ENCODE measurements at regions not wholly inside any gene's neighbourhood (a gene's known extent, or its start where the extent isn't known, plus 50 kb on each side); places are given as distances from the start of the nearest gene placed in this dataset.

DNA sequence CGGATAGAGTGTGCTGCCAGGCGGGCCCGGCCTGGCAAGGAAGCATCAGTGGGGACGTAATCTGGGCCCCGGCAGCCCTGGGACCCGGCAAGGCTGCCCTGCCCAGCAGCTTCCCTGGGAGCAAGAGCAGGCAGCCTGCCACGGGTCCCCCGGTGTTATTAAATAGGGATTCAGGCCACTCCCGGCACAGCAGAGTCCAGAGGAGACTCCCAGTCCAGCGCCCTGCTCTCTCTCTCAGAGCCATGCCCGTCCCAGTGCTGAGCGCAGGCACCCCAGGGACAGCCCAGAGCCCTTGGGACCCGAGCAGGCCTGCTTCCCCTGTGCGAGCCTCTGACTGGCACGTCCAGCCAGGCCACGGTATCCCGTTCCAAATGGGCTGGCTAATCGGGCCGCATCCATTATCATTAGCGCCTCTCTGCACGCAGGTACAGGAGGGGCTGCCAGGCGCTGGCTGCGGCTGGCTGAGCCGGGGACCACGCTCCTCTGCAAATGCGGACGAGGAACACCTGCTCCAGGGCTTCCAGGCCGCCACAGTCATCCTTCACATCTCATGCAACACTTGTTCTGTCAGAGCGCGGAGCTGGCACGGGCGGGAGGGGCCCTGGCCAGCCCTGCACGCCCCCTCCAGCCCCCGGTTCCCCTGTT lies 344.2 kb upstream of the MKI67 start:
- DNase-seq: no peak

GRCh38 chr10:128471151-128471550 lies 344.9 kb upstream of the MKI67 start:
- no peak for DNase-seq

- DNase-seq: no peak
Observed at GRCh38 chr10:128472196-128472595, 346.0 kb upstream of the MKI67 start.

- DNase-seq: no peak
Observed at GRCh38 chr10:128473396-128473795, 347.2 kb upstream of the MKI67 start.

DNA sequence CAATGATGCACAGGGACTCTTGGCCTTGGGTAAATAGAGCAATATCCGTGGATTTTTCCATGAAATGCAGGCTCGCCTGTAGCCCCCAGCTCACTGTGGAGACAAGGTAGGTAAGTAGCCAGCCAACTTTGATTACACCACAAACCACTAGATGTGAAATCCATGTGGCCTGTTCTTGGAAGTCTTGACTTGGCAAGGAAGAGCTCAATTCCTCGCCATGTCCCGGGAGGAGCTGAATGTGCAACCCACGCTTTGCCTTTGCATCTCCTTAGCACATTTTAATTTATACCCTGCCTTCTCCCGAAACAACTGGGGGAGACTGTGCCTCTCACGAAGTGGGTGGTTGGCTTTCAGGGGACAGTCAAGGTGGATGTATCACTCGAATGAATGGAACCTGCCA lies 347.7 kb upstream of the MKI67 start:
- DNase-seq: no peak

- DNase-seq: no peak
Observed at GRCh38 chr10:128474571-128474970, 348.3 kb upstream of the MKI67 start.

GRCh38 chr10:128475686-128476367 lies 349.6 kb upstream of the MKI67 start:
- DNase-seq: no peak

GRCh38 chr10:128476368-128476725 lies 350.1 kb upstream of the MKI67 start:
- no peak for DNase-seq

- DNase-seq: no peak
Observed at GRCh38 chr10:128476845-128477244, 350.6 kb upstream of the MKI67 start.

DNA sequence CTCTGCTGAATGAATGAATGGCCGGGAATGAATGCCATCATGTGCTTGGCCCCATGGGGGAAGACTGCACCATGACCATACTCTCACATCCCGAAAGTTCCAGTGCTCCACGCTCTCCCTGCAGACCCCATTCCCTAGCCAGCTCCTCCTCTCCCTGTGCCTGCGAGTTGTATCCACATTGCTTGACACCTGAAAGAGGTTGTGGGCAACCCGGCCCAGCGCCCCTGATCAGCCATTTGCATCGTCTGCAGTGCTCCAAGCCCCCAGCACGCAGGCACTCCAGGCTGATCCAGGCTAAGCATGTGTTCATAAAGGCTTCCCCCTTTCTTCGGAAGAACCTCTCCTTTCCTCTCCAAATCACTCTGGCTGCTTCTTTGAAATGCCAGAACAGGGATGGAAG lies 354.4 kb upstream of the MKI67 start:
- no peak for DNase-seq

DNA sequence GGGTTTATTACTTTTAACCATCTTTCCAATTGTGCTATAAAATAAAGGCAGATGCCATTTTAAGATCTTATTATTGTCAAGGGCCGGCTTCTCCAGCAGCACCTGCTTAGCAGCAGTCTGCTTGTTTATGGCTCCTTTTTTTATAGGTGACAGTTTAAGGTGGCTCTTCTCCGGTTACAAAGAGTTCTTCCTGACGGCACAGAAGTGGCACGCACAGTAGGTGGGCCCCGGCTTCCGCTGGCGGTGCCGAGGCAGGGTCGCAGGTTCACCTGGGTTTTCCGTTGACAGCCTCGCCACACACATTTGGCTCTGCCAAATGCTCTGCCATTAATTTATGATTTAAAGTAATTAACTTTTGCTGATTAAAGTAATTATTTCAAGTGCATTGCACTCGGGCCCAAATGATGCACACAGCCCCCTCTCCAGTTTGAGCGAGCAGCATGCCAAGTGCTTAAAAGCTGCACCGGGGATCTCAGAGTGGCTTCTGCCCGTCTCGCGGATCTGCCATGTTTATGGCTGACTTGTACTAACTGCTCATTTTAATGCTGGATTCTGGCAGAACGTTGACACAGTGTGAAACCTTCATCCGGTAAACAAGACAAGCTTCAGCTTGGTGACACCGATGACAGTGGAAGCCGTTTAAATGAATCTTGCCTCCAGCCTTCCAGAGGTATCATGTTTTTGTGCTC lies 355.1 kb upstream of the MKI67 start:
- DNase-seq: no peak

DNA sequence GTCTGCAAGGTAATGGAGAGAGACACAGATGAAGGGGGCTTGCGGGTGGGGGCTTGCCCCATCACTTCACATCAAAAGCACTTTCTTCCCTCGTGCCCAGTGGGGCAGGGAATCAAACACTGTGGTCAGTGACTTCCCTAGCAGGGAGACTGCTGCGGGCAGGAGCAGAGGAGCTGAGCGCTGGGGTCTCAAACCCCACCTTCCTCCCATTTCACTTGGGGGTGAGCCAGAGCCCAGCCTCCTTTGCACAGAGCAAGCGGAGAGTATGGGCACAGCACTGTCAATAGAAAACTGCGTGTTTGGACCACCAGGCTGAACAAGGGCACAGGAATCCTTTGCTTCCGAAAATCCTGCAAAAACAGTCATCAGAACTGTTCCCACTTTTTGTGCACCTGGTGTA lies 355.8 kb upstream of the MKI67 start:
- no peak for DNase-seq

GRCh38 chr10:128483216-128483615 lies 357.0 kb upstream of the MKI67 start:
- DNase-seq: no peak

GRCh38 chr10:128484041-128484440 lies 357.8 kb upstream of the MKI67 start:
- DNase-seq: no peak

- no peak for DNase-seq
Observed at GRCh38 chr10:128485701-128486235, 359.5 kb upstream of the MKI67 start.

GRCh38 chr10:128487517-128487916 lies 361.3 kb upstream of the MKI67 start:
- no peak for DNase-seq

DNA sequence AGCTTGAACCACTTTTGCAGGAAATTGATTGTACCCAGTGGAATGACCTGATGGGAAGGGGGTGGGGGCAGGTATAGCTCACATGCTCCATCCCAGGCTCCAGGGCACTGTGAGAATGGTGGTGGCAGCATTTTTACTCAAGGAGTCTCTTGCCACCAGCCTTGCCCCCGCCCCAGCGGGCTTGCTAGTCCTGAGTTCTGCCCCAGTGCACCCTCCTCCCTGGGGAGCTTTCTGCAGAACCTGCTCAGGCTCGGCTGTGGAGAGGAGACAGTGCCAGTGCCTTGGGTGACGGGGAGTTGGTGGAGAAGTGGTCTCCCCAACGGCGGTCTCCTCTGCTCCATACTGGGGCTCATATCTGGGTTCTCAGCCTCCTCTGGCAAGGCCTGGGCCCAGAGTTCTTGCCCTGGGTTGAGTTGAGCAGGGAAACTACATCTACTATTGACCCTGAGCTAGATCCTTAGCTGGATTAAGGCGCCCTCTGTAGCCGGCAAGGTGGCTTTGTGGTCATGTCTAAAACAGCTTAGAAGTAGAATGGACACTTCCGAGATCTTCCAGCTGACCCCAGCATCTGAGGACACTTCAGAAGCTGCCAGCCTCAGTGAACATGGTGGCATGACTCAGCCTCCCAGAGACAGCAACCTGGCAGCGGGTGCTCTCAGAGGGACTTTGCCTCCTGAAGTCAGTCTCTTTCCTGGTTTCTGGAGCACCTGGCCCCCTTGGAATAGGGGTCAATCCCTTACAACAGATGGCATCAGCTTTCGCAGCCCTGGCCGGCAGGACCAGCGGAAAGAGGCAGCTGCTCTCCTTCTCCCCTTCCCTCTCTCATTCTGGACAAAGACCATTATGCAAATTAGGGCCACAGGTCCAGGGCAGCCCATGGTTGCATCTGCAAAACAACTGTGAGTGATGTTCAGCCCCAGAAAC lies 363.4 kb upstream of the MKI67 start:
- DNase-seq: no peak

DNA sequence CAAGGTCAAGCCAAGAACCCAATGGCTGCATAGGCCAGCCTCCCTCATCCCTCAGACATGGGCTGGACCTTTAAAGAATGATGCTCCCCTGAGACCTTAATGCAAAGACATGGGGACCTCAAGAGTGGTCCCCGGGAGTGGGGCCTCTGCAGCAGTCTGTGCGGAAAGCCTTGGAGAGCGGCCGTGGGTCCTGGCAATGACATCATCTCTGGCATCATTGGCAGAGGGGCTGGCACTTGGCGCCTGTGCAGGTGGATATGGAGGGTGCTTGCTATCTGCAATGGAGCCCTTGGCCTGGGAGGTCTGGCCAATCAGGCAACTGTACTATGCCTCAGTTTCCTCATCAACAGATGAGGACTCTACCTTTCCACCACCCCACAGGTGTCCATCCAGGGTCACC lies 365.5 kb upstream of the MKI67 start:
- DNase-seq: no peak

DNA sequence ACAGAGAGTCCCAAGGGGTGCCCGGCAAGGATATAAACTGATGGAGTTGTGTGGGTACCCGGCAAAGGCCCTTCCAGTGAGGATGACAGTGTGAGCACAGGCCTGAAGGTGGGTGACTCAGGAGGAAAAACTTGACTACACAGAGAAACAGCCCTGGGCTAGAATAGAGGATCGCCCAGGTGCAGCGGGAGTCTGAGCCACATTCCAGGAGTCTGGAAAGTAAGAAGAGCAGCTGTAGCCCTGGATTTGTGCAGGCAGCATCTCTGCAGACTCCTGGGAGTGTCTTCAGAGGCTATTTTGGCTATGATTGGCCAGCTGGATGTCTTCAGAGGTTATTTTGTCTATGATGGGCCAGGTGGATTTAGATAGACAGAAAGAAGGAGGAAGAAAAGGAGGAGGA lies 367.6 kb upstream of the MKI67 start:
- no peak for DNase-seq

DNA sequence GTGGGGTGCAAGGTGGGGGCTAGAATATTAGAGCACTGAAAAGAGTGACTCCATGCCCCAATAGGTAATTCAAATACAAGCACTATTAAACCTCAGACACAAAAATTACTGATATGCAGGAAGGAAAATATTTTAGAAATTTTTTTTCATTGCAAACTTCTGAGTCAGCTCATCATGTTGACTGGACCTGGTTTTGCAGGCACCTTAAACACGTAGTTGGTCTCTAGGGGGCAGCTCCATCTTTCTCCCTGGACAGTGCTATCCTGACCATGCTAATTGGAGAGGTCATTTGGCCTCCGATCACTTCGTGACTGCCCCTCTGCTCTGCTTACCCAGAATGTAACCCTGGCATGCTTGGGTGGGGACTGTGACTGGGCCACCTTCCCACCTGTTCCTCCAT lies 368.4 kb upstream of the MKI67 start:
- DNase-seq: no peak

GRCh38 chr10:128497660-128498377 lies 371.6 kb upstream of the MKI67 start:
- DNase-seq: no peak

DNA sequence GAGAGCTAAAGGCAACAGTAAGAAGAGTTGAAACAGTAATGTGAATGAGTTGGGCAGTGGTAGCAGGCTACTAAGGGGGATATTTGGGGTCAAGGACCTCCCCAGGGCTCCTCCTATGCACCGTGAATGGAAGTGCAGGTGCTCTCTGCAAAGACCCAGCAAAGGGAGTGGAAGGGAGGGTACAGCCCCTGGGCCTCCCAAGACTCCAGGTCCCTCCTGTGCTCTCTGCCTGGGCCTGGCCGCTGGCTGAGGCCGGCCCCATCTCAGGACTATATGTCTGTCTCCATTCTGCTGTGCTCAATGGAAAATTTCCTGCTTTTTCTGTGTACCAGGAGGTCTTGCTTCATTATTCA lies 372.1 kb upstream of the MKI67 start:
- no peak for DNase-seq

- no peak for DNase-seq
Observed at GRCh38 chr10:128498746-128499145, 372.5 kb upstream of the MKI67 start.
